ENCODE measurements at regions not wholly inside any gene's neighbourhood (a gene's known extent, or its start where the extent isn't known, plus 50 kb on each side); places are given as distances from the start of the nearest gene placed in this dataset.
"Not testable (repeated sequence)": the region's sequence is repeated elsewhere in the genome, so short reads cannot be mapped to it uniquely, and the experiment has no call there.

GRCh38 chr2:59190518-59190917, 949.4 kb upstream of the FANCL start:
- DNase-seq = no peak

GRCh38 chr2:59184276-59185020, 943.3 kb upstream of the FANCL start:
- DNase-seq = no peak

- DNase-seq = no peak
Measured at GRCh38 chr2:59183070-59183469, 941.9 kb upstream of the FANCL start.

GRCh38 chr2:59182249-59182648, 941.1 kb upstream of the FANCL start:
- no peak for DNase-seq

GRCh38 chr2:59181347-59181746, 940.2 kb upstream of the FANCL start:
- DNase-seq = no peak

- DNase-seq = no peak
Measured at GRCh38 chr2:59180621-59181020, 939.5 kb upstream of the FANCL start.

- no peak for DNase-seq
Measured at GRCh38 chr2:59180111-59180510, 939.0 kb upstream of the FANCL start.

- peak; percentile 88 for DNase-seq
Measured at GRCh38 chr2:59177748-59178147, 936.6 kb upstream of the FANCL start.

GRCh38 chr2:59176737-59177136, 935.6 kb upstream of the FANCL start:
- peak; percentile 17 for DNase-seq

GRCh38 chr2:59174536-59175243, 933.6 kb upstream of the FANCL start:
- peak; percentile 43 for DNase-seq

GRCh38 chr2:59173325-59173724, 932.2 kb upstream of the FANCL start:
- no peak for DNase-seq

- no peak for DNase-seq
Measured at GRCh38 chr2:59171019-59171418, 929.9 kb upstream of the FANCL start.

GRCh38 chr2:59168766-59169165, 927.6 kb upstream of the FANCL start:
- no peak for DNase-seq

- DNase-seq = peak; percentile 90
Measured at GRCh38 chr2:59167514-59167913, 926.4 kb upstream of the FANCL start.

GRCh38 chr2:59157908-59158307, 916.8 kb upstream of the FANCL start:
- DNase-seq = not testable (repeated sequence)

GRCh38 chr2:59151805-59152204, 910.7 kb upstream of the FANCL start:
- DNase-seq = no peak

- DNase-seq = no peak
Measured at GRCh38 chr2:59150217-59150849, 909.2 kb upstream of the FANCL start.

GRCh38 chr2:59149271-59149670, 908.1 kb upstream of the FANCL start:
- DNase-seq = no peak

GRCh38 chr2:59112258-59112657, 871.1 kb upstream of the FANCL start:
- DNase-seq = no peak

- DNase-seq = no peak
Measured at GRCh38 chr2:59096973-59097372, 855.8 kb upstream of the FANCL start.

- no peak for DNase-seq
Measured at GRCh38 chr2:59093571-59093970, 852.4 kb upstream of the FANCL start.

- no peak for DNase-seq
Measured at GRCh38 chr2:59084326-59084725, 843.2 kb upstream of the FANCL start.

- no peak for DNase-seq
Measured at GRCh38 chr2:59083075-59083828, 842.1 kb upstream of the FANCL start.

Measured in NCI-H510A treated with DMSO at 0.1 percent for 48 hours (cell line).